ENCODE measurements at regions not wholly inside any gene's neighbourhood (a gene's known extent, or its start where the extent isn't known, plus 50 kb on each side); places are given as distances from the start of the nearest gene placed in this dataset.

DNA sequence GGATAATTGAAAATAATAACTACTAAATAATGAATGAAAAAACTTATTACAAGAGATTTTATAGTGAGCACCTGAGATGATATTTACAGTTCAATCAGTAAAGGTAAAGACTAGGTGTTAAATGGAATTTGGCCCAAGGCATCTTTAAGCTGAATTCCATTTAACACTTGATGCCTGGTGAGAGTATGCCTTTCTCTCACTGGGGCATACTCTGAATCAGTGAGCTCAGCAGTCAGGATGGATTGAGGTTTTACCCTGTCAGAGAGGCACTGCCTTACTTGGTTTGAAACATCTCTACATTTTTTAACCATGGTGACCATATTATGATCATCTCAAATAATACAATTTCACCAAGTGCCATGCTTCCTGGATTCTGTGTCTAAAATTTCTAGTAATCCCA is 1416.3 kb downstream of the MAT2B start:
- no peaks in the 10 kb centered on the region for H3K79me2 ChIP-seq
- H4K20me1 ChIP-seq (ENCODE audit: insufficient read depth, poor library complexity, severe bottlenecking), result no peaks in the 10 kb centered on the region
- H3K27ac ChIP-seq, result no peak overlapping the region

GRCh38 chr5:164934039-164934438 is 1428.6 kb downstream of the MAT2B start:
- Histone ChIP-seq H3K9me2 (replicated peaks; ENCODE audit: insufficient read depth) (no peaks in the 10 kb centered on the region), H3K4me2 (no peak overlapping the region), H3K27ac (no peak overlapping the region), H3K27me3 (no peaks in the 10 kb centered on the region), H3K79me2 (no peaks in the 10 kb centered on the region), H3K36me3 (replicated peaks; ENCODE audit: insufficient read depth, low read depth) (no peaks in the 10 kb centered on the region), H3K9me3 (ENCODE audit: low read depth) (no peaks in the 10 kb centered on the region), H2AFZ (no peak overlapping the region), H4K20me1 (ENCODE audit: insufficient read depth, poor library complexity, severe bottlenecking) (no peaks in the 10 kb centered on the region), H3K4me3 (no peak overlapping the region), H3K4me1 (ENCODE audit: insufficient read depth) (no peaks in the 10 kb centered on the region)
- DNase-seq (ENCODE audit: low spot score), result no peak
- TF ChIP-seq EZH2phosphoT487 (IDR thresholded peaks at IDR 0.05; ENCODE audit: low read depth, severe bottlenecking, unreplicated experiment), result no peak
- TF ChIP-seq, protein P1, sequence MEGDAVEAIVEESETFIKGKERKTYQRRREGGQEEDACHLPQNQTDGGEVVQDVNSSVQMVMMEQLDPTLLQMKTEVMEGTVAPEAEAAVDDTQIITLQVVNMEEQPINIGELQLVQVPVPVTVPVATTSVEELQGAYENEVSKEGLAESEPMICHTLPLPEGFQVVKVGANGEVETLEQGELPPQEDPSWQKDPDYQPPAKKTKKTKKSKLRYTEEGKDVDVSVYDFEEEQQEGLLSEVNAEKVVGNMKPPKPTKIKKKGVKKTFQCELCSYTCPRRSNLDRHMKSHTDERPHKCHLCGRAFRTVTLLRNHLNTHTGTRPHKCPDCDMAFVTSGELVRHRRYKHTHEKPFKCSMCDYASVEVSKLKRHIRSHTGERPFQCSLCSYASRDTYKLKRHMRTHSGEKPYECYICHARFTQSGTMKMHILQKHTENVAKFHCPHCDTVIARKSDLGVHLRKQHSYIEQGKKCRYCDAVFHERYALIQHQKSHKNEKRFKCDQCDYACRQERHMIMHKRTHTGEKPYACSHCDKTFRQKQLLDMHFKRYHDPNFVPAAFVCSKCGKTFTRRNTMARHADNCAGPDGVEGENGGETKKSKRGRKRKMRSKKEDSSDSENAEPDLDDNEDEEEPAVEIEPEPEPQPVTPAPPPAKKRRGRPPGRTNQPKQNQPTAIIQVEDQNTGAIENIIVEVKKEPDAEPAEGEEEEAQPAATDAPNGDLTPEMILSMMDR (IDR thresholded peaks at IDR 0.05; ENCODE audit: poor library complexity), result no peak
- no peak for TF ChIP-seq EZH2 (IDR thresholded peaks at IDR 0.05; ENCODE audit: borderline replicate concordance)
- 93% methylated on average over 7 of the region's 7 CpGs for WGBS (ENCODE audit: low lambda C conversion rate, missing lambda C conversion rate)

More for the DNA sequence above, 1416.3 kb downstream of the MAT2B start:
- no peak overlapping the region for H3K4me2 ChIP-seq
- no peak overlapping the region for H2AFZ ChIP-seq
- no peaks in the 10 kb centered on the region for H3K27me3 ChIP-seq
- TF ChIP-seq, protein P1 (IDR thresholded peaks at IDR 0.05; ENCODE audit: poor library complexity), result no peak
- TF ChIP-seq EZH2phosphoT487 (IDR thresholded peaks at IDR 0.05; ENCODE audit: low read depth, severe bottlenecking, unreplicated experiment) (no peak), EZH2 (IDR thresholded peaks at IDR 0.05; ENCODE audit: borderline replicate concordance) (no peak)
- no peaks in the 10 kb centered on the region for H3K36me3 ChIP-seq (replicated peaks; ENCODE audit: insufficient read depth, low read depth)
- DNase-seq (ENCODE audit: low spot score), result no peak
- no peaks in the 10 kb centered on the region for H3K9me3 ChIP-seq (ENCODE audit: low read depth)
- no peak overlapping the region for H3K4me3 ChIP-seq
- H3K4me1 ChIP-seq (ENCODE audit: insufficient read depth), result no peaks in the 10 kb centered on the region
- no peaks in the 10 kb centered on the region for H3K9me2 ChIP-seq (replicated peaks; ENCODE audit: insufficient read depth)

DNA sequence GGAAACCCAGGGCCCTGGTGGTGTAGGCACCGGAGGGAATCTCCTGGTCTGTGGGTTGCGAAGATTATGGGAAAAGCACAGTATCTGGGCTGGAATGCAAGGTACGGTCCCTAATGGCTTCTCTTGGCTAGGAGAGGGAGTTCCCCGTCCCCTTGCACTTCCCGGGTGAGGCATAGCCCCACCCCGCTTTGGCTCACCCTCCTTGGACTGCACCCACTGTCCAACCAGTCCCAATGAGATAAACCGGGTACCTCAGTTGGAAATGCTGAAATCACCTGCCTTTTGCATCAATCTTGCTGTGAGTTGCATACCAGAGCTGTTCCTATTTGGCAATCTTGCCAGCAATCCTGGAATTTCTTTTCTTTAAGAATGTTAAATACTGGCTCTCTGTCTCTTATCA is 1429.1 kb downstream of the MAT2B start:
- H3K27ac ChIP-seq, result no peak overlapping the region
- H3K36me3 ChIP-seq (replicated peaks; ENCODE audit: insufficient read depth, low read depth), result no peaks in the 10 kb centered on the region
- no peak overlapping the region for H2AFZ ChIP-seq
- no peak for TF ChIP-seq EZH2phosphoT487 (IDR thresholded peaks at IDR 0.05; ENCODE audit: low read depth, severe bottlenecking, unreplicated experiment)
- no peak for TF ChIP-seq EZH2 (IDR thresholded peaks at IDR 0.05; ENCODE audit: borderline replicate concordance)
- TF ChIP-seq, protein P1 (IDR thresholded peaks at IDR 0.05; ENCODE audit: poor library complexity), result no peak
- no peak overlapping the region for H3K4me3 ChIP-seq
- DNase-seq (ENCODE audit: low spot score), result no peak
- H4K20me1 ChIP-seq (ENCODE audit: insufficient read depth, poor library complexity, severe bottlenecking), result no peaks in the 10 kb centered on the region
- H3K27me3 ChIP-seq, result no peaks in the 10 kb centered on the region
- H3K4me2 ChIP-seq, result no peak overlapping the region
- H3K4me1 ChIP-seq (ENCODE audit: insufficient read depth), result no peaks in the 10 kb centered on the region
- H3K79me2 ChIP-seq, result no peaks in the 10 kb centered on the region
- 77% methylated on average over 7 of the region's 7 CpGs for WGBS (ENCODE audit: low lambda C conversion rate, missing lambda C conversion rate)
- no peaks in the 10 kb centered on the region for H3K9me3 ChIP-seq (ENCODE audit: low read depth)
- H3K9me2 ChIP-seq (replicated peaks; ENCODE audit: insufficient read depth), result no peaks in the 10 kb centered on the region

DNA sequence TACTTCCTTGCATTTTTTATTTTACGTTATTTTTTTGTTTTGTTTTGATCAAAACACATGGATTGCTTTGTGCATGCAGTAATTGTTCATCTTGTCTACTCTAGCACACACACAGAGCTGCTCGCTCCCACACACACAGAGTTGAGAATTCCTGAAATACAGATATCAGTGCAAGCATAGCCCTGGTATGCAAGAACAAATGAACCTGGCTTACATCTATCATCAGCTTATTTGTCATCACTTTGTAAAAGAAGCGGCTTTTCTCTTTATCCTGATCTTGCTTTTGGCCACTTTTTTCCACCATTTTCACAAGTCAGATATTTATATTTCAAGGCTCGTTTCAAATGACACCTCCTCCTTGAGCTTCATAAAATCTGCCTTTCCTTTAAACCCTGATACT is 1435.7 kb downstream of the MAT2B start:
- H2AFZ ChIP-seq, result no peak overlapping the region

More for the DNA sequence above, 1435.7 kb downstream of the MAT2B start:
- H3K27ac ChIP-seq, result no peak overlapping the region
- WGBS (ENCODE audit: low lambda C conversion rate, missing lambda C conversion rate), result 23% methylated on average over 4 of the region's 4 CpGs
- no peak overlapping the region for H3K4me3 ChIP-seq
- H3K4me1 ChIP-seq (ENCODE audit: insufficient read depth), result no peaks in the 10 kb centered on the region
- no peaks in the 10 kb centered on the region for H3K9me3 ChIP-seq (ENCODE audit: low read depth)
- H3K36me3 ChIP-seq (replicated peaks; ENCODE audit: insufficient read depth, low read depth), result no peaks in the 10 kb centered on the region
- H4K20me1 ChIP-seq (ENCODE audit: insufficient read depth, poor library complexity, severe bottlenecking), result no peaks in the 10 kb centered on the region
- no peaks in the 10 kb centered on the region for H3K9me2 ChIP-seq (replicated peaks; ENCODE audit: insufficient read depth)
- peak; percentile 3 for DNase-seq (ENCODE audit: low spot score)
- no peaks in the 10 kb centered on the region for H3K79me2 ChIP-seq
- no peak overlapping the region for H3K4me2 ChIP-seq
- H3K27me3 ChIP-seq, result no peaks in the 10 kb centered on the region
- TF ChIP-seq EZH2phosphoT487 (IDR thresholded peaks at IDR 0.05; ENCODE audit: low read depth, severe bottlenecking, unreplicated experiment) (no peak), EZH2 (IDR thresholded peaks at IDR 0.05; ENCODE audit: borderline replicate concordance) (no peak)
- TF ChIP-seq, protein P1 (IDR thresholded peaks at IDR 0.05; ENCODE audit: poor library complexity), result no peak

Measured in hepatocyte (in vitro differentiated cells).